GM18870 (cell line): ENCODE measurements at regions not wholly inside any gene's neighbourhood (a gene's known extent, or its start where the extent isn't known, plus 50 kb on each side); places are given as distances from the start of the nearest gene placed in this dataset.
A peak's percentile ranks its signal among the peaks of the same experiment; 100 is the strongest.

ENCODE experiments used
- ATAC-seq: cut with Tn5 transposase; IDR thresholded peaks from one replicate; pipeline ENCODE4 v1.9.1; 2021; ENCODE audit warnings: moderate library complexity; ENCODE audit not compliant: unreplicated experiment

DNA sequence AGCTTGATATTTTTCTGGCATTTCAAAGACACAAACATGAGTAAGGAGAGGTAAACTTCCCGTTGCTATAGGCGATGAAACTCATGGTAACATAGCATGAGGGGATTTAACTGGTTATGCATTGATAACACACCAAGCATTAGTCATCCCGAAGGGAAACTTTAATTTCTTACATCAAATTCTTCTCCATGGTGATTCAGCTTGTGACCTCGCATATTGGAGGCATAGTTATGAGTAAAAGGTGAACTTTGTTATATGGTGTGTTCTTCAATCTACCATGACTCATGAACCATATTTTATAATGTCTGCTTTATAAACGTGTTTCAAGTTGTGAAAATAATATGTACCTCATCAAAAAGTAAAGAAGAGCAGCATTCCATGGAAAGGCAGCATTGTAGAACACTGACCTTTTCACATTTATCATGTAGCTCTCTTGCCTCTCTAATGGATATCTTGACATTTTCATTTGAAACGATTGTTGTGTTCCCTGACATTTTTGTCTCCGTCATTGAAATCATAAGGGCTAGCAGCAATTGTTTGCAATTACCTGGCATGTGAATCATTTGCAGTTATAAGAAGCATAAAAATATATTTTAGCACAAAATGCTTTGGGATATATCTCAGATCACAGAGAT, 491.8 kb downstream of the ANXA1 start:
- no peak for ATAC-seq

GRCh38 chr9:73647560-73647959, 495.9 kb downstream of the ANXA1 start:
- ATAC-seq = no peak

GRCh38 chr9:73649552-73649951, 497.9 kb downstream of the ANXA1 start:
- no peak for ATAC-seq

- no peak for ATAC-seq
These were observed 503.7 kb downstream of the ANXA1 start for GRCh38 chr9:73655363-73655762.

DNA sequence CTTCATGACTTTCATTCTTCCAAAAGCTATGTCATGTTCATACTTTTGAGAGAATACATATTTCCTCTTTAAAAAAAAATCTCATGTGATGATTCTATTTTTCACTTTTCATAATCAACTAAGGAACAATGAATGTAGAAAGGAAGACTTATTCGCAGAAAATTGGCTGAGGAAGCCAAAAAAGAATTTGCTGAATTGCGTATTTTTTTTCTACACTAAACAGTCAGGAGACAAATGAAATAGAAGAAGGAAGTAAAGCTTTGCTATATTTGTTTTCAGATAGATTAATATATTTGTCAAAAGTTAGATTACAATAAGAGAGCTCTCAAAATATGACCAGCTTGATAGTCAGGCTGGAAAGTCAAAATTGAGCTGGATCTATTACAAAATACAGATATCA, 504.2 kb downstream of the ANXA1 start:
- no peak for ATAC-seq

GRCh38 chr9:73665253-73665652, 513.6 kb downstream of the ANXA1 start:
- no peak for ATAC-seq

- ATAC-seq = no peak
These were observed 516.1 kb downstream of the ANXA1 start for GRCh38 chr9:73667749-73668148.

- no peak for ATAC-seq
These were observed 529.2 kb downstream of the ANXA1 start for GRCh38 chr9:73680831-73681230.

- ATAC-seq = no peak
These were observed 531.1 kb downstream of the ANXA1 start for GRCh38 chr9:73682789-73683188.

- peak; percentile 45 for ATAC-seq
These were observed 532.4 kb downstream of the ANXA1 start for GRCh38 chr9:73683862-73684591.

- no peak for ATAC-seq
These were observed 532.9 kb downstream of the ANXA1 start for GRCh38 chr9:73684601-73685000.

DNA sequence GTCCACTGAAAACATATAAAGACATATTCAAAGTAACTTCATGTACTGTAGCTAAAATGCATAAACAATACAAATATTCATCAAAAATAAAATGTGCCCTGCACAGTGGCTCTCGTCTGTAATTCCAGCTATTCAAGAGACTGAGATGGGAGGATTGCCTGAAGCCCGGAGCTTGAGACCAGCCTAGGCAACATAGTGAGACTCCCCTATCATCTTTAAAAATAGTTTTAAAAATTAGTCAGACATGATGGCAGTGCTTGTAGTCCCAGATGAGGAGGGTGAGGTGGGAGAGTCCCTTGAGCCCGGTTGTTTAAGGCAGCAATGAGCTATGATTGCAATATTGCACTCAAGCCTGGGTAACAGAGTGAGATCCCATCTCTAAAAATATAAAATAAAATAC, 534.1 kb downstream of the ANXA1 start:
- no peak for ATAC-seq

DNA sequence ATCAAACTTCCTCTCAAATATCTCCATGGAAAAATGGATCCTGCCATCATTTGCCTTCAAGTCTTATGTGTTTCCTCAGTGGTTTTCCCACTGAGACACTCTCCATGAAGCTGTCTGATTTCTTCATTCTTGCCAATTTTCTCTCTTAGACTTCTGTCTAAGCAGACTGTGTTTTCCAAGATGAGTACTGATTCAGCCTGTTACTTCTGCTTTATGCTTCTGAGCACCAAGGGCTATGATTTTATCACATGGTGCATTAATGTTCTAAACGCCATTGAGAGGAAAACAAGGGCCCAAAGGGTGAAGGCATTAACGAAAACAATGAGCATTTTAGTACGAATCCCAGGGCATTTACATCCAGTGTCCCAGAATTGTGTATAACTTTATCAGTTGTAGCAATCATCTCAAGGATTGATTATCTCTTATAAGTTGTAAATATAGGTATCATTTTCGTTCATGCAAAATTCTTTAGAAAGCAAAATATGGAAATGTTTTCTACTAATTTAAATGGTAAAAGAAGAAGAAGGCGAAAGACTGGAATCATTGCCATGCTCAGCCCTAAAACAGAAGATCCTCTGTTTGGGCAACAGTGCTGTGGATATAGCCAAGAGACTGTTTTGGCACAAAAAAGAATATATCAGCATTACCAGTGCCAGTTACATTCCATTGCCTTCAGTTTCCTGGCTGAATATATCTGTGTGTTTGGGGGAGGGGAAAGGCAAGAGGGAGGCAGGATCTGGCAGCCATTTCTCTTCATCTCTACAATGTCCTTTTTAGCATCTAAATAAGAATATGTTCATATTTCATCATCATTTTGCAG, 537.6 kb downstream of the ANXA1 start:
- ATAC-seq = no peak

GRCh38 chr9:73701415-73702057, 549.9 kb downstream of the ANXA1 start:
- ATAC-seq = no peak

GRCh38 chr9:73714294-73714693, 562.6 kb downstream of the ANXA1 start:
- no peak for ATAC-seq

DNA sequence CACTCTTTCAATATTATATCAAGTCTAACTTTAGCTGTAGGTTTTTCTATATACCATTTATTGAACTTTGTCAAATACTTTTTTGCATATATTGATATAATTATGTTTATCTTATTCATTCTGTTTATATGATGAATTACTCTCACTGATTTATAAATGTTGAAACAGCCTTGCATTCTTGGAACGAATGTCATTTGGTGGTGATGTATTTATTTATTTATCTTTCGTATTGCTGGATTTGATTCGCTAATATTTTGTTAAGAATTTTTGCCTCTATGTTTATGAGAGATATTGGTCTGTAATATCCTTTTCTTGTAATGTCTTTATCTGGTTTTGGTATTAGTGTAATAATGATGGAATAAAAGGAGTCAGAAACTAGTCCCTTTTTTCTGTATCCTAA, 563.9 kb downstream of the ANXA1 start:
- no peak for ATAC-seq

GRCh38 chr9:73719660-73720059, 568.0 kb downstream of the ANXA1 start:
- no peak for ATAC-seq

DNA sequence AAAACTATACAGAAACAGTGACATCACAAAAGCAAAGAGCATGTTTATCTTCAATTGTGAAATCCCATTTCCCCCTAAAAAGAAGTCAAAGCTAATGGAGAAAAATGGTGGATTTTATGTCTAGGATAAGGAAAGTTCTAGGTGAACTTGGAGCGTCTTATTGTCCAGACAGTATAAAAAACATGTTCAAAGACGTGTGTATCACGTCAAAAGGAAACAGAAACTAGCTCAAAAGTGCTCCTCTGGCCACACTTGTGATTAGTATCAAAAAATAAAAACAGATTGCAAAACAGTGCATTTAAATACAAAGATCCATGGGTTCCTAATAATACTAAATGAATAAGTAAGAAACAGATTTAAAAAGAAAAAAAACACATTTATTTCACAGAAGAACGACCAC, 568.9 kb downstream of the ANXA1 start:
- ATAC-seq = no peak

DNA sequence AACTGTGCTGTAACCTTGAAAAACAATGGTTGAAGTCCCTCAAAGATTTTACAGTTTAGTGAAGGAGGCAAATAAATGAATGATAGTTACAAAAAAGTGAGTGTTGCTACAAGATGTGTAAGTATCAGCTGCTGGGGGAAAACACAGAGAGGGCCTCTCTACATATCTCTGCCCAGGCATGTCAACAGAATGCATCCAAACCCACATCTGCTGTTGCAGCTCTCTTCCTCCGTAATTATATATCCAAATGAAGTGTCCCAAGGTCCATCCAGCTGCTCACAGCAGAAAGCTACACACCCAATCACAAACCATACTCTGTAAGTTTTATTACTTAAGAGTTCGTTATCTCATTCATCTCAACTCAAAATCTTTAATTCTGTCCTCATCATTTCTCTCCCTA, 584.6 kb downstream of the ANXA1 start:
- no peak for ATAC-seq

DNA sequence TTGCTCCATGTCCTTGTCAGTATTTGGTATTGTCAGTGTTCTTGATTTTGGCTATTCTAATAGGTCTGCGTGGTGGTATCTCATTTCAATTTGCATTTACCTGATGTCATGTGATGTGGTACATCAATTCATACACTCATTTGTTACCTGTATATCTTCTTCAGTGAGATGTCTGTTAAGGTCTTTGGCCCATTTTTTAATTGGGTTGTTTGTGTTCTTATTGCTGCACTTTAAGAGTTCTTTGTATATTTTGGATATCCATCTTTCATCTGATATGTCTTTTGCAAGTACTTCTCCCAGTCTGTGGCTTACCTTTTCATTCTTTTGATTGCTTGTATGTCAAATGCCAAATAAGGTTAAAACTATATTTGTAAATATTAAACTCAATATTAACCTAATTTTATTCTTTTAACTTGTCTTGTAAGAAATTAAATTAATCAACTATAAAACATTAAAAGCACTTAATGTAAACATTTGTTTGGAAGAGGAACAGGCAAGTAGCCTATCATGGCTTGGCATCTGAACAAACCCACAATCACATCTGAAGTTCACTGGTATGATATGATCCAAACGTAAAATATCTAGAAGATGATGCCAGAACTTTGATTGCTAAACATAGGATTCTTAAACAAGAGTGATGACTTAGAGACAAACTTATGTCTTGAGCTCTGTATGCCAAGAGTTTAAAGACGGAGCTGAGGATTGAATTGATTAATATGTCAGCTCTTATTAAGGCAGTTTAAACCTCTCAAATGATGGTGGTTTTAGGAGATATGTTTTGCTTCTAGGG, 587.3 kb downstream of the ANXA1 start:
- no peak for ATAC-seq

DNA sequence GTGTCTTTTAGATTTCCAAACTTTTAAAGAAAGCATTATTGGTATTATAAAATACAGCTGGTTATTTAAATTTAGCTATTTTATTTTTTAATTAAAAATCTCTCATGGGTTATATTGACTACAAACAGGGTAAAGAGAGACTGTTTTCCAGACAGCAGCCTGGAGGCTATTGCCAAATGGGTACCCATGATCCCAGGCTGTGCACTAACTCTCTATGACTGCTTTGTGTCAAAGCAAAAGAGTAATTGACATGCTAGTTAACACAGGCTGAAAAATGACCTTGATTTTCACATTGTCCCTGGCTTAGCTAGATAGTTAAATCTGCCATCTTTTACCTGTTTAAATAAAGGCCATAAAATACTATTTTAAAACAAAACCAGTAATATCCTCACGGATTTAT, 589.7 kb downstream of the ANXA1 start:
- no peak for ATAC-seq
